Activated T-cell treated with anti-CD3 and anti-CD28 coated beads, Interleukin-2, amount 50 U/mL, for 1 hour (primary cell): ENCODE measurements at regions not wholly inside any gene's neighbourhood (a gene's known extent, or its start where the extent isn't known, plus 50 kb on each side); places are given as distances from the start of the nearest gene placed in this dataset.

Source experiments
- DNase-seq: peaks from one replicate; pipeline ENCODE4 v3.0.0-alpha.2; 2020

DNA sequence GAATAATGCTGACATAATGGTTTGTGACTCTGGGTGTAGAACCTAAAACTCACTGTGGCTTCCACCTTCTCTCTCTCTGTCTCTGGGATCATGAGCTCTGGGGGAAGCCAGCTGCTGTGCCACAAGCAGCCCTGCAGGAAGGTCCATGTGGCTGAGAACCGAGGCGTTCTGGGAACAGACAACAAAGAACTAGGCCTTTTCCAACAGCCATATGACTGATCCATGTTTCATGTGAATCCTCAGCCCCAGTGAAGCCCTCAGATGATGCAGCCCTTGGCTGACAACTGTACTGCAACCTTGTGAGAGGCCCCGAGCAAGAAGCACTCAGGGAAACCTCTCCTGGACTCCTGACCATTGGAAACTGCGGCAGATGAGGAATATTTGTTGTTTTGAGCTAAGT, 56.6 kb downstream of the HLA-G start:
- DNase-seq: no peak

DNA sequence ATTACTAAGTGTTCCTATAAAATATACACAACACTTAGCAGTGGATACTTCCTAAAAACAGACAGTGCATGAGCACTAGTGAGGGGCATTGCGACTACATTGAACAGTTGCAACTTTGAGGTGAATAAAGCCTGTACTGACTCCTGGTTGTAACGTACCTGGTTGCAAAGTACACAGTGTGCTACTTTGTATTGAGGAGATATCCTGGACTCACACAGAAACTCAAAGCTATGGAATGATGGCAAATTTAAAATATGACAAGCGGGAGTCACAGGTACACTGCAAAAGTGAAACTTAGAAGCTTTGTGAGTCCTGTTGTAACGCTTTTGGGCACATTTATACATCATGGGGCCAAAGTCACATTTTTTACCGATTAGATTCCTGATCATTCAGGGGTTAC, 55.6 kb upstream of the HLA-A start:
- DNase-seq: no peak

DNA sequence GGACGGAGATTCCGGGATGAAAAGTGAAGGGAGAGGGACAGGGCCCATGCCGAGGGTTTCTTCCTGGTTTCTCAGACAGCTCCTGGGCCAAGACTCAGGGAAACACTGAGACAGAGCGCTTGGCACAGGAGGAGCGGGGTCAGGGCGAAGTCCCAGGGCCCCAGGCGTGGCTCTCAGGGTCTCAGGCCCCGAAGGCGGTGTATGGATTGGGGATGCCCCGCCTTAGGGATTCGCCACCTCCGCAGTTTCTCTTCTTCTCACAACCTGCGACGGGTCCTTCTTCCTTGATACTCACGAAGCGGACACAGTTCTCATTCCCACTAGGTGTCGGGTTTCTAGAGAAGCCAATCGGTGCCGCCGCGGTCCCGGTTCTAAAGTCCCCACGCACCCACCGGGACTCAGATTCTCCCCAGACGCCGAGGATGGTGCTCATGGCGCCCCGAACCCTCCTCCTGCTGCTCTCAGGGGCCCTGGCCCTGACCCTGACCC, 55.0 kb upstream of the HLA-A start:
- DNase-seq: peak; percentile 49

GRCh38 chr6:29887819-29888776, 54.2 kb upstream of the HLA-A start:
- DNase-seq: peak; percentile 79
